GM12872 (cell line): ENCODE measurements at regions not wholly inside any gene's neighbourhood (a gene's known extent, or its start where the extent isn't known, plus 50 kb on each side); places are given as distances from the start of the nearest gene placed in this dataset.

Source experiments
- CTCF ChIP-seq: IDR thresholded peaks from 3 replicates; pipeline ENCODE4 v1.5.1; 2011; ENCODE audit warnings: low read depth, mild to moderate bottlenecking, low read length, moderate library complexity; ENCODE audit not compliant: insufficient read depth

- no peak for TF ChIP-seq CTCF
These were observed 58.9 kb downstream of the NUDT11 start for GRCh38 chrX:51437521-51437920.

GRCh38 chrX:51435101-51435500 lies 61.3 kb downstream of the NUDT11 start:
- TF ChIP-seq CTCF = no peak

DNA sequence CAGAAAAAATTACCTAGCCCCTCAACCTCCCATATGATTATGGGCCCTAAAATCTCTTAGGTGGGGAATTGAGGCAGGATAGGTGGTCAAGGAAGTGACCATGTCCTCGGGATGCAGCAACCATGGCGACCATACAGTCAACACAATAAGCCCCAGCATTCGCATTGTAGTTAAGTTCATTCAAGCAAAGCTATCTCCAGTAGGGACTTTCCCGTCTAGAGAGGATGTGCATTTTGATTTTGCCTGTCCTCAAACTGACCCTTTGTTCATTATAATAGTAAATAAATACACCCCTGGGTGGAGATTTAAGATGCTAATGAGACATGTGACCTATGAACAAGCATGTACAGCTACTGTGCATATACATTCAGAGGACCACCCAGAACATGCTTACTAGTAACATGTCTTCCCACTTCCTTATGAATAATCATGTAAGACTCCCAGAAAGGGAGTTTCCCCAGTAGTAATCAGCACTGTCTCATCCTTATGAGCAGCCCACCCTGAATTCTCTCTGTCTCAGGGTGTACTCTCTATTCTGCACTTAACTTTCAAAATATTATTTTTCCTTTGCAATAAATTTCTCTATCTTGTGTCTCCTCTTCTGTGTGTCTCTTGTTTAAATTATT lies 74.3 kb downstream of the NUDT11 start:
- no peak for TF ChIP-seq CTCF

GRCh38 chrX:51420610-51421009 lies 75.8 kb downstream of the NUDT11 start:
- peak; percentile 60 for TF ChIP-seq CTCF

DNA sequence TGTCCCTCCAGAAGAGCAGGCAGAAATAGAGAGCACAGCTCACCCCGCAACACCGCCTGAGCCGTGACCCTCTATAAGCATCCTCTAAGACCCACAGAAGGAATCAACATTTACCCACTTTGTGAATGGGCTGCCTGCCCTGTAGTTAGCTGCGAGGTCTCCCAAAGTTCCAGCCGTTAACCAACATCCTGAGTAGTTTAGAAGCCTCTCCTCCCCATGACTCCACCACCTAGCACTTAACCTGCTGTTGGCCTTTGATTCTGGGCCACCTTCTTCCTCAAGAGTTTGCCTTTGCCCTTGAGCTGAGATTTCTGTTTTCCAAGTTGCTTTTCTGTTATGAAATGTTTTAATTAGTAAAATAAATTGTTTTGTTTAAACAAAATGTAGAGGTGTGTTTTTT lies 75.8 kb downstream of the NUDT10 start:
- no peak for TF ChIP-seq CTCF

GRCh38 chrX:51407520-51408409 lies 75.1 kb downstream of the NUDT10 start:
- TF ChIP-seq CTCF = no peak

- TF ChIP-seq CTCF = no peak
These were observed 74.3 kb downstream of the NUDT10 start for GRCh38 chrX:51406688-51407519.
